Suprapubic skin (tissue), 4 donors: ENCODE measurements at regions not wholly inside any gene's neighbourhood (a gene's known extent, or its start where the extent isn't known, plus 50 kb on each side); places are given as distances from the start of the nearest gene placed in this dataset.
"Not testable (repeated sequence)": the region's sequence is repeated elsewhere in the genome, so short reads cannot be mapped to it uniquely, and the experiment has no call there.

ENCODE experiments used
- DNase-seq, 2 donors: peaks; one replicate each; pipeline ENCODE4 v3.0.0-alpha.2; 2019; ENCODE audit warnings: low spot score in 2 of 2
- H3K27ac ChIP-seq: fragments of 200-600 bp; sonication (generic); one replicate; pipeline ENCODE4 v1.5.1; 2019
- H3K27me3 ChIP-seq: fragments of 200-600 bp; sonication (generic); one replicate; pipeline ENCODE4 v1.5.1; 2019
- H3K36me3 ChIP-seq: fragments of 200-600 bp; sonication (generic); one replicate; pipeline ENCODE4 v1.5.1; 2019
- H3K4me1 ChIP-seq: fragments of 200-600 bp; sonication (generic); one replicate; pipeline ENCODE4 v1.5.1; 2019
- H3K4me3 ChIP-seq: fragments of 200-600 bp; sonication (generic); one replicate; pipeline ENCODE4 v1.5.1; 2019; ENCODE audit warnings: mild to moderate bottlenecking
- H3K9me3 ChIP-seq: fragments of 200-600 bp; sonication (generic); one replicate; pipeline ENCODE4 v1.5.1; 2019
- CTCF ChIP-seq, 2 donors: fragments of 200-600 bp in 1 of 2; fragments of 450-650 bp in 1 of 2; sonication (generic) in 1 of 2; IDR thresholded peaks; one replicate each; pipeline ENCODE4 v1.5.1; 2016 to 2019; ENCODE audit warnings: antibody characterized with exemption in 2 of 2, mild to moderate bottlenecking in 1 of 2, moderate library complexity in 1 of 2
- EP300 ChIP-seq: sonication (generic); formaldehyde crosslinking; IDR thresholded peaks from one replicate; pipeline ENCODE4 v1.6.1; 2017; ENCODE audit warnings: antibody characterized with exemption
- POLR2A ChIP-seq, 2 donors: fragments of 450-650 bp; IDR thresholded peaks; one replicate each; pipeline ENCODE4 v1.6.1; 2017; ENCODE audit warnings: antibody characterized with exemption in 2 of 2, mild to moderate bottlenecking in 2 of 2, moderate library complexity in 2 of 2
- POLR2AphosphoS5 ChIP-seq, 3 donors: sonication (generic); formaldehyde crosslinking; IDR thresholded peaks; one replicate each; pipeline ENCODE4 v1.6.1; 2017; ENCODE audit warnings: antibody characterized with exemption in 3 of 3
- WGBS: methylation state at CpG from one replicate; pipeline ENCODE4 v1.1.5; 2018; 5-methylcytosine and 5-hydroxymethylcytosine counted together

DNA sequence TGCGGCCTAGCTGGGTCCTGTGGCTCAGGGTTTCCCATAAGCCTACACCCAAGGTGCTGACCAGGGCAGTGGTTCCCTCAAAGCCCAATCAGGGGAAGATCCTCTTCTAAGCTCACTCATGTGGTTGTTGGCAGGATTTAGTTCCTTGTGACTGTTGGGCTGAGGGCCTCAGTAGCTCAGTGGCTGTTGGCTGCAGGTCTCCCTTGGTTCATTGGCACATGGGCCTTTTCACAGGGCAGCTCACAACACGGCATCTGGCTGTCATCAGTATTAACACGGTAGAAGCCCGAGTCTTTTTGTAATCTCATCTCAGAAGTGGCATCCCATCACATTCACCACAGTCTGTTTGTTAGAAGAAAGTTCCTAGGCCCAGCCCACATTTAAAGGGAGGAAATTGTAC lies 188.2 kb upstream of the HMCN1 start:
- TF ChIP-seq EP300 = no peak
- TF ChIP-seq POLR2A (IDR thresholded peaks at IDR 0.05) = no peak
- TF ChIP-seq CTCF (IDR thresholded peaks at IDR 0.05) = no peak
- no peak for TF ChIP-seq POLR2AphosphoS5 (IDR thresholded peaks at IDR 0.05)
- Histone ChIP-seq H3K4me1 (no peaks in the 10 kb centered on the region), H3K9me3 (no peaks in the 10 kb centered on the region), H3K27me3 (no peaks in the 10 kb centered on the region), H3K36me3 (no peaks in the 10 kb centered on the region), H3K27ac (no peak overlapping the region), H3K4me3 (no peak overlapping the region)
- DNase-seq = no peak
- 95% methylated on average over 4 of the region's 4 CpGs for WGBS

DNA sequence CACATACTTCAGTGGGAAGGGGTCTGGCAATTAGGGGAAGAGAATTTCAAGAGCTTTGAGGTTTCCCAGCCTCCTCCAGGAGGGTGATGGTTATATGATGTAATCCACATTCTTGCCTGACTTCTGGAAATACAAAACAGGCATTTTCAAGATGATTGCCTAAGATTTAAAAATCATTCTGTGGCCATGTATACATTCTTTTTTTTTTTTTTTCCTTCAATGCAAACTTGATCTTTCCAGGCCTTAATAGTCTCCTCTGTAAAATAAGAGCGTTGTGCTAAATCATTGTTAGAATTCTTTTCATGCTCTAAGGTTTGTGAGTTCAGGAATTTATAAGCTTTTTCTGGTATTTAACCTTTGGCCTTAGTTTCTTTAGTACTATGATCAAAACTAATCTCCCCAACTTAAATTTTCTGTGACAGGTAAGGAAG lies 192.3 kb upstream of the HMCN1 start:
- 68% methylated on average over 1 of the region's 1 CpG for WGBS
- H3K36me3 ChIP-seq = no peaks in the 10 kb centered on the region
- no peak for DNase-seq

GRCh38 chr1:185540295-185540694 lies 193.9 kb upstream of the HMCN1 start:
- TF ChIP-seq EP300 (no peak), POLR2A (IDR thresholded peaks at IDR 0.05) (no peak), POLR2AphosphoS5 (IDR thresholded peaks at IDR 0.05) (no peak)
- no peaks in the 10 kb centered on the region for H3K27me3 ChIP-seq
- 93% methylated on average over 5 of the region's 5 CpGs for WGBS

More for the DNA sequence above, 192.3 kb upstream of the HMCN1 start:
- no peaks in the 10 kb centered on the region for H3K9me3 ChIP-seq
- TF ChIP-seq CTCF (IDR thresholded peaks at IDR 0.05) (no peak), POLR2AphosphoS5 (IDR thresholded peaks at IDR 0.05) (no peak), EP300 (no peak), POLR2A (IDR thresholded peaks at IDR 0.05) (no peak)
- H3K27ac ChIP-seq = no peak overlapping the region
- no peaks in the 10 kb centered on the region for H3K4me1 ChIP-seq
- no peak overlapping the region for H3K4me3 ChIP-seq
- no peaks in the 10 kb centered on the region for H3K27me3 ChIP-seq

GRCh38 chr1:185539277-185539943 lies 194.8 kb upstream of the HMCN1 start:
- TF ChIP-seq POLR2A (IDR thresholded peaks at IDR 0.05) (no peak), POLR2AphosphoS5 (IDR thresholded peaks at IDR 0.05) (no peak), CTCF (IDR thresholded peaks at IDR 0.05) (no peak), EP300 (no peak)
- no peak for DNase-seq
- 94% methylated on average over 10 of the region's 10 CpGs for WGBS
- no peak overlapping the region for H3K4me3 ChIP-seq
- no peak overlapping the region for H3K27ac ChIP-seq
- H3K9me3 ChIP-seq = no peaks in the 10 kb centered on the region
- no peaks in the 10 kb centered on the region for H3K36me3 ChIP-seq
- no peaks in the 10 kb centered on the region for H3K27me3 ChIP-seq
- peaks cover 9% of the 10 kb centered on the region for H3K4me1 ChIP-seq

More at GRCh38 chr1:185540295-185540694, 193.9 kb upstream of the HMCN1 start:
- Histone ChIP-seq H3K27ac (no peak overlapping the region), H3K9me3 (no peaks in the 10 kb centered on the region), H3K36me3 (no peaks in the 10 kb centered on the region), H3K4me3 (no peak overlapping the region), H3K4me1 (peaks cover under 1% of the 10 kb centered on the region)
- no peak for DNase-seq

DNA sequence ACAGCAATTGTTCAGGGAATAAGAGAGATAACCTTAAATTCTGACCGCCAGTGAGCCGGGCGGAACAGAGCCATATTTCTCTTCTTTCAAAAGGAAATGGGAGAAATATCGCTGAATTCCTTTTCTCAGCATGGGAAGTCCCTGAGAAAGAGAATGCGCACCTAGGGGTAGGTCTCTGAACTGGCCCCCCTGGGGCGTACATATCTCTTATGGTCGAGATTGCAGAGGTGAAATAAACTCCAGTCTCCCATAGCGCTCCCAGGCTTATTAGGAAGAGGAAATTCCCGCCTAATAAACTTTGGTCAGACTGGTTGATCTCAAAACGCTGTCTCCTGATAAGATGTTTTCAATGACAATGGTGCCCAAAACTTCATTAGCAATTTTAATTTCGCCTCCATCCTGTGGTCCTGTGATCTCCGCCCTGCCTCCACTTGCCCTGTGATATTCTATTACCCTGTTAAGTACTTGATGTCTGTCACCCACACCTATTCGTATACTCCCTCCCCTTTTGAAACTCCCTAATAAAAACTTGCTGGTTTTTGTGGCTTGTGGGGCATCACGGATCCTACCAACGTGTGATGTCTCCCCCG lies 195.8 kb upstream of the HMCN1 start:
- H3K4me1 ChIP-seq = peaks cover 11% of the 10 kb centered on the region
- not testable (repeated sequence) for H3K27me3 ChIP-seq, H3K36me3 ChIP-seq, H3K27ac ChIP-seq, DNase-seq, H3K4me3 ChIP-seq, H3K9me3 ChIP-seq
- 80% methylated on average over 16 of the region's 16 CpGs for WGBS

GRCh38 chr1:185537596-185537995 lies 196.6 kb upstream of the HMCN1 start:
- 97% methylated on average over 2 of the region's 2 CpGs for WGBS
- Histone ChIP-seq H3K27me3 (no peaks in the 10 kb centered on the region), H3K27ac (no peak overlapping the region), H3K9me3 (no peaks in the 10 kb centered on the region), H3K36me3 (no peaks in the 10 kb centered on the region), H3K4me1 (peaks cover 11% of the 10 kb centered on the region), H3K4me3 (no peak overlapping the region)
- TF ChIP-seq CTCF (IDR thresholded peaks at IDR 0.05) (no peak), EP300 (no peak), POLR2A (IDR thresholded peaks at IDR 0.05) (no peak), POLR2AphosphoS5 (IDR thresholded peaks at IDR 0.05) (no peak)
- DNase-seq = no peak
